Trophoblast cell (in vitro differentiated cells and primary cell): ENCODE measurements at regions not wholly inside any gene's neighbourhood (a gene's known extent, or its start where the extent isn't known, plus 50 kb on each side); places are given as distances from the start of the nearest gene placed in this dataset.
"Not testable (repeated sequence)": the region's sequence is repeated elsewhere in the genome, so short reads cannot be mapped to it uniquely, and the experiment has no call there.

Experiments
- DNase-seq, 2 donors: peaks; one replicate each; pipeline ENCODE4 v3.0.0-alpha.2; 2016
- H2AFZ ChIP-seq: 2 replicates; pipeline ENCODE4 v1.6.1; 2013; ENCODE audit warnings: low read length, moderate library complexity, mild to moderate bottlenecking; ENCODE audit not compliant: insufficient read depth, poor library complexity
- H2AK5ac ChIP-seq: 2 replicates; pipeline ENCODE4 v1.6.1; 2013; ENCODE audit warnings: mild to moderate bottlenecking, low read length
- H2BK120ac ChIP-seq: 2 replicates; pipeline ENCODE4 v1.6.1; 2013; ENCODE audit warnings: low read length, mild to moderate bottlenecking, moderate library complexity; ENCODE audit not compliant: insufficient read depth, poor library complexity
- H2BK12ac ChIP-seq: 2 replicates; pipeline ENCODE4 v1.6.1; 2013; ENCODE audit warnings: mild to moderate bottlenecking, low read length, moderate library complexity
- H2BK5ac ChIP-seq: 2 replicates; pipeline ENCODE4 v1.6.1; 2013; ENCODE audit warnings: low read length, low read depth, moderate library complexity, mild to moderate bottlenecking; ENCODE audit not compliant: poor library complexity
- H3K14ac ChIP-seq: 2 replicates; pipeline ENCODE4 v1.6.1; 2013; ENCODE audit warnings: mild to moderate bottlenecking, low read length
- H3K18ac ChIP-seq: 2 replicates; pipeline ENCODE4 v1.6.1; 2013; ENCODE audit warnings: mild to moderate bottlenecking, low read length
- H3K23ac ChIP-seq: 2 replicates; pipeline ENCODE4 v1.6.1; 2013; ENCODE audit warnings: low read length
- H3K27ac ChIP-seq: 2 replicates; pipeline ENCODE4 v1.5.1; 2013; ENCODE audit warnings: low read depth, mild to moderate bottlenecking, inconsistent platforms, low read length, moderate library complexity
- H3K27me3 ChIP-seq: 2 replicates; pipeline ENCODE4 v1.6.1; 2013; ENCODE audit warnings: inconsistent platforms, mild to moderate bottlenecking, low read length, moderate library complexity; ENCODE audit not compliant: insufficient read depth
- H3K36me3 ChIP-seq, 2 experiments: 1 replicate in 1 of 2; 2 replicates in 1 of 2; pipeline ENCODE4 v1.6.1; 2013; ENCODE audit warnings: low read length in 2 of 2, mild to moderate bottlenecking in 2 of 2, moderate library complexity in 1 of 2; ENCODE audit not compliant: insufficient read depth in 2 of 2, control insufficient read depth in 1 of 2
- H3K4ac ChIP-seq: 2 replicates; pipeline ENCODE4 v1.6.1; 2013; ENCODE audit warnings: low read depth, mild to moderate bottlenecking, low read length, moderate library complexity
- H3K4me1 ChIP-seq, 2 experiments: 1 replicate in 1 of 2; 2 replicates in 1 of 2; pipeline ENCODE4 v1.6.1; 2013; ENCODE audit warnings: low read length in 2 of 2, mild to moderate bottlenecking in 2 of 2, moderate library complexity in 1 of 2; ENCODE audit not compliant: insufficient read depth in 2 of 2, control insufficient read depth in 1 of 2
- H3K4me2 ChIP-seq: 2 replicates; pipeline ENCODE4 v1.6.1; 2013; ENCODE audit warnings: inconsistent platforms, mild to moderate bottlenecking, low read length, moderate library complexity
- H3K4me3 ChIP-seq: 2 replicates; pipeline ENCODE4 v1.5.1; 2013; ENCODE audit warnings: mild to moderate bottlenecking, low read depth, low read length, inconsistent platforms
- H3K79me1 ChIP-seq: one replicate; pipeline ENCODE4 v1.6.1; 2013; ENCODE audit warnings: low read length
- H3K79me2 ChIP-seq: 2 replicates; pipeline ENCODE4 v1.6.1; 2013; ENCODE audit warnings: low read length, mild to moderate bottlenecking; ENCODE audit not compliant: control insufficient read depth, insufficient read depth, poor library complexity
- H3K9ac ChIP-seq: 2 replicates; pipeline ENCODE4 v1.6.1; 2013; ENCODE audit warnings: mild to moderate bottlenecking, low read length
- H3K9me3 ChIP-seq: 2 replicates; pipeline ENCODE4 v1.6.1; 2013; ENCODE audit warnings: low read depth, mild to moderate bottlenecking, control low read depth, inconsistent platforms, low read length; ENCODE audit not compliant: insufficient read depth
- H4K12ac ChIP-seq: 2 replicates; pipeline ENCODE4 v1.6.1; 2013; ENCODE audit warnings: low read depth, mild to moderate bottlenecking, low read length, moderate library complexity
- H4K8ac ChIP-seq: 2 replicates; pipeline ENCODE4 v1.6.1; 2013; ENCODE audit warnings: low read depth, mild to moderate bottlenecking, low read length, moderate library complexity
- H4K91ac ChIP-seq: one replicate; pipeline ENCODE4 v1.6.1; 2013; ENCODE audit warnings: low read depth, mild to moderate bottlenecking, low read length, moderate library complexity
- WGBS: extraction: QIAGEN DNeasy Blood & Tissue Kit; methylation state at CpG from one replicate; pipeline ENCODE4 v1.1.7; 2013; ENCODE audit warnings: missing lambda C conversion rate; ENCODE audit not compliant: insufficient read length, insufficient coverage; ENCODE audit errors: extremely low coverage; 5-methylcytosine and 5-hydroxymethylcytosine counted together

GRCh38 chr9:102631559-102631958 lies 363.6 kb upstream of the CYLC2 start:
- Histone ChIP-seq H3K14ac (no peak overlapping the region), H3K18ac (no peak overlapping the region), H4K91ac (no peak overlapping the region), H3K27ac (no peak overlapping the region), H3K9me3 (peaks cover 5% of the 10 kb centered on the region), H3K4me1 (no peaks in the 10 kb centered on the region), H3K4ac (no peak overlapping the region), H2AFZ (no peak overlapping the region), H2BK120ac (no peak overlapping the region), H2BK12ac (no peak overlapping the region), H3K27me3 (no peaks in the 10 kb centered on the region), H3K4me2 (no peak overlapping the region), H3K79me1 (no peaks in the 10 kb centered on the region), H4K8ac (no peak overlapping the region), H2AK5ac (no peak overlapping the region), H3K79me2 (no peaks in the 10 kb centered on the region), H3K9ac (no peak overlapping the region), H2BK5ac (no peak overlapping the region), H3K36me3 (no peaks in the 10 kb centered on the region), H4K12ac (no peak overlapping the region), H3K4me3 (no peak overlapping the region), H3K23ac (no peak overlapping the region)
- peak in 1 of 2 donors; percentile 32 for DNase-seq

GRCh38 chr9:102609461-102609860 lies 385.7 kb upstream of the CYLC2 start:
- Histone ChIP-seq H2BK120ac (no peak overlapping the region), H4K8ac (no peak overlapping the region), H3K4ac (no peak overlapping the region), H3K4me3 (no peak overlapping the region), H3K9ac (no peak overlapping the region), H3K27me3 (no peaks in the 10 kb centered on the region), H3K4me1 (no peaks in the 10 kb centered on the region), H4K12ac (no peak overlapping the region), H2BK5ac (no peak overlapping the region), H3K79me2 (no peaks in the 10 kb centered on the region), H3K23ac (no peak overlapping the region), H2BK12ac (no peak overlapping the region), H2AFZ (no peak overlapping the region), H3K36me3 (no peaks in the 10 kb centered on the region), H3K18ac (no peak overlapping the region), H3K79me1 (no peaks in the 10 kb centered on the region), H4K91ac (no peak overlapping the region), H3K14ac (no peak overlapping the region), H3K9me3 (no peaks in the 10 kb centered on the region), H3K27ac (no peak overlapping the region), H3K4me2 (no peak overlapping the region), H2AK5ac (no peak overlapping the region)
- WGBS, result no CpG with 5 or more reads among the region's 2 CpGs
- DNase-seq, result no peak

- H3K4me2 ChIP-seq, H3K36me3 ChIP-seq, H3K79me1 ChIP-seq, H4K8ac ChIP-seq, H2AK5ac ChIP-seq, H3K27me3 ChIP-seq, H2BK5ac ChIP-seq, H3K4me3 ChIP-seq, H4K12ac ChIP-seq, H3K4me1 ChIP-seq, H2AFZ ChIP-seq, H3K9ac ChIP-seq, H3K79me2 ChIP-seq, H3K27ac ChIP-seq, H2BK12ac ChIP-seq, H3K4ac ChIP-seq, H3K18ac ChIP-seq, H3K23ac ChIP-seq, H3K14ac ChIP-seq, H2BK120ac ChIP-seq, H4K91ac ChIP-seq, DNase-seq: not testable (repeated sequence)
- H3K9me3 ChIP-seq, result peaks cover 16% of the 10 kb centered on the region
- no CpG with 5 or more reads among the region's 47 CpGs for WGBS
Observed at GRCh38 chr9:102603198-102604195, 391.6 kb upstream of the CYLC2 start.

- Histone ChIP-seq H3K36me3 (no peaks in the 10 kb centered on the region), H4K91ac (no peak overlapping the region), H3K14ac (no peak overlapping the region), H2BK120ac (no peak overlapping the region), H3K23ac (no peak overlapping the region), H3K4me1 (no peaks in the 10 kb centered on the region), H2BK5ac (no peak overlapping the region), H3K79me1 (no peaks in the 10 kb centered on the region), H3K27me3 (no peaks in the 10 kb centered on the region), H3K4me3 (no peak overlapping the region), H3K18ac (no peak overlapping the region), H2AK5ac (no peak overlapping the region), H3K4ac (no peak overlapping the region), H3K4me2 (no peak overlapping the region), H2BK12ac (no peak overlapping the region), H3K79me2 (no peaks in the 10 kb centered on the region), H4K8ac (no peak overlapping the region), H3K27ac (no peak overlapping the region), H3K9ac (no peak overlapping the region), H4K12ac (no peak overlapping the region), H2AFZ (no peak overlapping the region), H3K9me3 (no peaks in the 10 kb centered on the region)
- no peak for DNase-seq
- no CpG with 5 or more reads among the region's 3 CpGs for WGBS
Observed at GRCh38 chr9:102594241-102594640, 400.9 kb upstream of the CYLC2 start.
